ENCODE measurements at regions not wholly inside any gene's neighbourhood (a gene's known extent, or its start where the extent isn't known, plus 50 kb on each side); places are given as distances from the start of the nearest gene placed in this dataset.
"Not testable (repeated sequence)": the region's sequence is repeated elsewhere in the genome, so short reads cannot be mapped to it uniquely, and the experiment has no call there.

- TF ChIP-seq CTCF, POLR2A (IDR thresholded peaks at IDR 0.05): not testable (repeated sequence)
Measured at GRCh38 chrY:9207082-9207481, 130.2 kb upstream of the TSPY4 start.
